Hepatic stellate cell (primary cell): ENCODE measurements at regions not wholly inside any gene's neighbourhood (a gene's known extent, or its start where the extent isn't known, plus 50 kb on each side); places are given as distances from the start of the nearest gene placed in this dataset.
"Not testable (repeated sequence)": the region's sequence is repeated elsewhere in the genome, so short reads cannot be mapped to it uniquely, and the experiment has no call there.

Experiments used
- DNase-seq: peaks from one replicate; pipeline ENCODE4 v3.0.0; 2011; ENCODE audit warnings: low spot score

DNA sequence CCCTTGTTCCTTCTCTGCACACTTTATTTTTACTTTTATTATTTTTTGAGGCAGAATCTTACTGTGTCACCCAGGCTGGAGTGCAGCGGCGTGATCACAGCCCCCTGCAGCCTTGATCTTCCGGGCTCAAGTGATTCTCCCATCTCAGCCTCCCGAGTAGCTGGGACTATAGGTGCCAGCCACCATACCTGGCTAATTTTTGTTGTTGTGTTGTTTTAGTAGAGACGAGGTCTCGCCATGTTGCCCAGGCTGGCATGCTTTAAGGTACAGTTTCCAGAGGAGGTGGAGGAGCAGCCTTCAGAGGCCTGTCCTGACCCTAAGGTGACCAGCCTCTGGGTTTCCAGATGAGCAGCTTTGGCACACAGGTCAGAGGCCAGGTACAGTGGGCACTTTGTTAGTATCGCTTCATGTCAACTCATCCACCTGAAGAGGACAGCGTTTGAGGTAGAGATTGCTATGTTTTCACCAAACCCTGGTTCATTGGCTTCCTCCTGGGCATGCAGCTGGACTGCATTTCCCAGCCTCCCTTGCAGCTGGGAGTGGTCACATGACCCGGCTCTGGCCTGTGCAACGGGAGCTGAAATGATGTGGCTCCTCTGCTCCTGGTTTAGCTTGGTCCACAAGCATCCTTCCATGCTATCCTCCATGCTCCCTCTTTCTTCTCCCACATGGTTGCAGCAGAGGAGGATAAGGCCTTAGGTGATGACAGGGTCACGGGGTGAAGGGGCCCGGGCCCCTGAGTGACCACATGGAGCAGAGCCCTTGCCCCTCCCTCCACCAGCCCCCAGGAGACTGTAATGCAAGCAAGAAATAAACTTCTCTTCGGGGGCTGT, 139.3 kb upstream of the IER5L start:
- DNase-seq, result no peak

DNA sequence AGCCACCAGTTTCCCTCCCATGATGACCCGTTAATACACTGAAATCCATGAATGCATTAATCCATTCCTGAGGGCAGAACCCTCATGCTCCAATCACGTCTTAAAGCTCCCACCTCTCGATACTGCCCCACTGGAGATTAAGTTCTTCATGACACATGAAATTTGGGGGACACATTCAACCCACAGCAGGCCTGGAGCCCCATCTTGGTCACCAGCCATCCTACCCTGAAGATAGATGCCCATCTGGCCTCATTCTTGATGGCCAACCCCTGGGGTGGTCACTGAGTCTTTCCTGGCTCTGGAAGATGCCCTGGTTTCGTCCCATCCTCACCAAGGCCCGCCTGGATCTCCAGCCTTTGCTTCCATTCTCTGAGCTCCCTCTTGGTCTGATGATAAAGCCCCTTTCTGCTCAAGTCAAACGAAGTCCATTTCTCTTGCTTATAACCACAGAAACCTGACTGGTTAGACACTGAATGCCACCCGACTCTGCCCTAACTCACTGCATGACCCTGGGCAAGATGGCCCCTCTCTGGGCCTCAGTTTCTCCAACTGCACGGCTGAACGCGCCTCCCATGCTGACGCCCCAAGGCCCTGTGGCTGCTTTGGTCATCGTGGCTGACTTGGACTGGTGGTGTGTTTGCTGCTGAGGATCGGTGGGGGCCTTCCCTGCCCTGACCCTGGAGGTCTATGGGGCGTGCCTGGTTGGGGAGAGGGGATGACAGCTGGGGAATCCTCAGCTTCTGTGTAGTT, 138.4 kb upstream of the IER5L start:
- DNase-seq, result no peak

DNA sequence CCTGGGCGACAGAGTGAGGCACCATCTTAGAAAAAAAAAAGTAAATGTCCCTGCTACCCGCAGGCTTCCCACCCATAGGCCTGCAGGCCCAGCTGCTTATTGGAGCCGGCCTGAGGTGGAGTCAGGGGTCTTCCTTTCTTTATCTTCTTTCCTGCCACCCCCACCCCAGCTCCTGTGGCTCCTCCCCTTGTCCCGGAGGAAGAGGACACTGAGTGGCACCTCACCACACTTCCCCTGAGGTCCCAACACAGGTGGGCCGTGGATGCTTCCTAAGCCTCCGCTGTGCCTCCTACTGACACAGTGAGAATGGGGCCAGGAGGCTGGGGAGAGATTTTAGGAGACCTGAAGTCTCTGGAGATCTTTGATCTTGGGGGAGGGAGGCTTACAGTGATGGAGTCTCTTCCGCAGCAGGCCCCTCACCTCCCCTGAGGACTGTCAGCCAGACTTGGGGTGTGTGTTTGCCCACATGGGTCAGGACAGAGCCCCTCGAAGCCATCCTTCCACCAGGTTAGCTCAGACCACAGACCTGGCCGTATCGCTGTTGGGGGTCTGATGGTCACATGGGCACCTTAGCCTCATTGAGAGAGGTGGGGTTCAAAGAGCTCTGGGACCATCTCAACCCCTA, 135.4 kb upstream of the IER5L start:
- DNase-seq, result peak; percentile 0

DNA sequence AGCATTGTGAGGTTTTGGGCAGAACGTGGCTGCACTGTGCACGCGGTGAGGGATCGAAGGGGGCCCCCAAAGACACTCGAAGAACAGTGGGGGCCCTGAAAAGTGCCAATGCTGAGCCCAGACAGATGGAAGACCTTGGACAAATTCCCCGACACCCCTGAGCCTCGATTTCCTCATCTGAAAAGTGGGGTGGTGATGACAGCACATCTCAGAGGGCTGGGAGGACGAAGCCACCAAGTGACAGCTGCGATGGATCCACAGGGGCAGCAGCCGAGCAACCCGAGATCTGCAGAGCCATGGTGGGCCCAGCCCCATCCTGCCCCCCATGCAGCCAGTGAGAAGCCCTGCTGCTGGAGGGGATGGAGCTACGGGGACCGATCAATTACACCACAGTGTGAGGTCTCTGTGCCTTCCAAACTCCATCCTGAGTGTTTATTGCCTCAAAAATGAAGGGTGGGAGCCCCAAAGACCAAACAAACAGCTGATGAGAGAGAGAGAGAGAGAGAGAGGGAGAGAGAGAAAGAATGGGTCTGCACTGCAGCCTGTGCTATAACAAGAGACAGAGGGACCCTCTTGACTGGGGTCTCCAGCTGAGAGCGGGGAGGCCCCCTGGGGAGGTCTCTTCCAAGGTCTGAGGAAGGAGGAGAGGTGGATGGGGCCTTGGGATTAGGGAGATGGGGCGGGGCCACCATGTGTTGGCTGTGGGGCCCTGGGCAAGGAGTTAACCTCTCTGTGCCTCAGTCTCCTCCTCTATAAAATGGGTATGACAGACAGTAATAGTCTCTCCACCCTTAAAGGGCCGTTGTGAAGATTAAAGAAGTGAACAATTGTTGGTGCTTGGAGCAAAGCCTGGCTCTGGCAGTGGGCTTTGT, 134.4 kb upstream of the IER5L start:
- no peak for DNase-seq

DNA sequence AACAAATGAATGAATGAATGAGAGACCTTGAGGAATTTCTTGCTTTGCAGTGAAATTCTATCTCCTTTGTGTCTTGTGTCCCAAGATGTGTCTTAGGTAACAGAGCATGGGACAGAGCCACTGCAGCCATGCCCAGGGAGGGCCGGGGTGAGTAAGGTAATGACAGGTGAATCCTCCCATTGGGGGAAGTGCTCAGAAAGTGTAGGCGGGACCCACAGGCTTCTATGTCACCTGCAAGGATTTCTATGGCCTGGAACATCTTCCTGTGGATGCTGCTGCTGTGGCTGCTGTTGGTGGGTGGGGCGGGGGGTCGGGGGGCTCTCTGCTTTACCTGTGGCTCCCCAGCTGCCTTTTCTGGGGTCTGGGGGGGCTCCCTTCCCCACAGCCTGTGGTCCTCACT, 133.6 kb upstream of the IER5L start:
- DNase-seq, result no peak

DNA sequence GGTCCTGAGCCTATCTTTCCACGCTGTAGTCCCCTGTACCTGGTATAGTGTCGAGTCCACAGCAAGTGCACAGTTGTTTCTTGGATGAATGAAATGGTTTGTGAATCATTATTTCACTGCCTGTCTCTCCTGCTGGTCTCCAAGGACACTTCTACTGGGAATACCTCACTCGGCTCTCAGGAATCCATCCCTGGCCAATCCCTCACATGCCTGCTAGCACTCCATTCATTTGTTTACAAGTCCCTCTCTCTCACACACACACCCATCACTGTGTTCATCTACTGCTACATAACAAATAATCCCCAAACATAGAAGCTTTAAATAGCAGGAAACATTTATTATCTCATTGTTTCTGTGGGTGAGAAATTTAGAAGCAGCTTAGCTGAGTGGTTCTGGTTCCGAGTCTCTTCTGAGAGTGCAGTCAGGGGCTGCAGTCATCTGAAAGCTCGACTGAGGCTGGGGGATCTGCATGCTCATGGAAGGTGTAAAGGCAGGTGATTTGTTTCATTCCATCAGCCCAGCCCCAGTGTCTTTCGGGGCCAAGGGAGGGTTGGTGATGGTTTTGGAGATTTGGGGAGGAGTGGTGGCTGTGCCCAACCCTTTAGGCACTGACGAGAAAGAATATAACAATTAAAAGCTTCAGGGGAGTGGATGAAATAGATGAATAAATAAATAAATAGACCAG, 132.7 kb upstream of the IER5L start:
- DNase-seq, result peak; percentile 5

DNA sequence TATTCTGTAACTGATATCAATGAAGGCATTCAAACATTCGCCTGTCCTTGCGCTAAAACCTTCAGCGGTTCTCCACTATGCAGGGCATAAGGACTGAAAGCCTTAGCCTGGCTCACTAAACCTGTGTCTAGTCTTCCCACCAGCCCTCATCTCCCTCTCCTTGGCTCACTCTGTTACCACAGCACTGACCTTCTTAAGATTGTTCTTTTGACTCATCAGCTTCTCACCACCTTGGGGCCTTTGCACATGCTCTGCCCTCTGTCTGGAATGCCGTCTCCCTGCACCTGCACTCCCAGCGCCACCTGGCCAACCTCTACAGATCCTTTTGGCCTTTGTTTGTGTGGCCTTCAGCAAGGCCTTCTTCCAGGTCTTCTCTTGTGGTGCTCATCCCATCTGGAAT, 131.8 kb upstream of the IER5L start:
- DNase-seq, result no peak

DNA sequence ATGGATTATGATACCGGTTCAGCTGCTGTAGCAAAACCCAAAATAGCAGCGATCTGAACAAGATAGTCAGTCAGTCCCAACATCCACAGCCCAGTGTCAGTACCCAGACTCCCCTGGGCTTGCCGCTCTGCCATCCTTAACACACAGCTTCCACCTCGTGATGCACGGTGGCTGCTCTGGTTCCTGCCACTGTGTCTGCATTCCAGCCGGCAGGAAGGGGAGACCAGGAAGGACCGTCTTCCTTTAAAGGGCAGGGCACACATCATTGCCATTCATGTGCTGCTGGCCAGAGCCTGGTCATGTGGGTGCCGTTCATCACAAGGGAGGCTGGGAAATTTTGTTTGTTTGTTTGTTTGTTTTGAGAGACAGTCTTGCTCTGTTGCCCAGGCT, 131.0 kb upstream of the IER5L start:
- DNase-seq, result no peak

DNA sequence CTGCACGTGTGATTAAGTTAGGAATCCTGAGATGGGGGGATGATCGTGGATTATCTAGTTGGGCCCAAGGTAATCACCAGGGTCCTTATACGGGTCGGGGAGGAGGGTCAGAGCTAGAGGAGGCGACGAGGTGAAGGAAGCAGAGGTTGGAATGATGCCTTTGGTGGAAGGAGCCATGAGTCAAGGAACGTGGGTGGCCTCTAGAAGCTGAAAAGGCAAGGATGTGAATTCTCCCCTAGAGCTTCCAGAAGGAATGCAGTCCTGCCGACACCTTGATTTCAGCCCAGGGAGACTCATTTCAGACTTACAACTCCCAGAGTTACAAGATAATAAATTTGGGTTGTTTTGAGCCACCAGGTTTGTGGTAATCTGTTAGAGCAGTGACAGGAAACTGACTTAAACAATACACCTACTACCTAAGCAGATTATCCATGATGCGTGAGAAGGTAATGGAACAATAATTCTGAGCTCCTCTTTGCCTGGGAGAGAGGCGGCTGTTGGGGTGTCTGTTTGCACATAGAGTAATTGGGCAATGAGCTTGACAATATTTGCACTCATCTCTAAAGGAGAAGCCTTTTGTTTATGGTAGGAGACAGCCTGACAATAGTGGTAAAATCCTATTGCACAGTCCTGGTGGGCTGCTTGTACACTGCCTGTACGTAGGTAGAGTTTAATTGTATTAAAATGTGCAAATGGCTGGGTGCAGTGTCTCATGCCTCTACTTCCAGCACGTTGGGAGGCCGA, 129.3 kb upstream of the IER5L start:
- no peak for DNase-seq

DNA sequence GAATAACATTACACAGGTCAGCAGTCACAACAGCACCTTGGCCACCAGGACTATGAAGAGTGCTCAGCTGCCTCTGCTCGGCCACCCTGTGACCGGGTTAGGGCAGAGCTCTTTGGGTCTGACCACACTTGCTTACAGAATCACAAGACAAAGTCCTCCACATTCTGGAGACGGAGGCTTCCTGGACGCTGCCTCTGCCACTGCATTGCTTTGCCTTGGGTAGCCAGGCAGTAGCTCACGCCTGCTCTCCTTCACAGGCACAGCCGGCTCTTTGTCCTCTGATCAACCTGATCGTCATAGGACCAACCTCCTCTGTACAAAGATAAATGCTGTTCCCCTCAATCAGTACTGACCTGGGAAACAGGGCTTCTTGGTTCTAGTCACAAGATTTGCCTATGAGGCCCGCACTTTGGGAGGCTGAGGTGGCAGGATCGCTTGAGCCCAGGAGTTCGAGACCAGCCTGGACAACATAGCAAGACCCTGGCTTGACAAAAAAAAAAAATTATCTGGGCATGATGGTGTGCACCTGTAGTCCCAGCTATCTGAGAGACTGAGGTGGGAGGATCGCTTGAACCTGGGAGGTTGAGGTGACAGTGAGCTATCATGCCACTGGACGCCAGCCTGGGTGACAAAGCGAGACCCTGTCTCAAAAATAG, 128.4 kb upstream of the IER5L start:
- no peak for DNase-seq

DNA sequence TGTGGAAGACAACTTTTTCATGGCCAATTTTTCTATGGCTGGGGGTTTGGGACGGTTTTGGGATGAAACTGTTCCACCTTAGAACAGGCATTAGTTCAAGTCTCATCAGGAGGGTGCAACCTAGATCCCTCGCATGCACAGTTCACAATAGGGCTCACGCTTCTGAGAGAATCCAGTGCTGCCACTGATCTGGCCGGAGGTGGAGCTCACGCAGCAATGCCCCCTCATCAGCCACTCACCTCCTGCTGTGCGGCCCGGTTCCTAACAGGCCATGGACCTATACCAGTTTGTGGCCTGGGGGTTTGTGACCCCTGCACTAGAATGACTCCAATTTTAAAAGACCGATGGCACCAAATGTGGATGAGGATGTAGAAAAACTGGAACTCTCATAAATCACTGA, 127.2 kb upstream of the IER5L start:
- no peak for DNase-seq

DNA sequence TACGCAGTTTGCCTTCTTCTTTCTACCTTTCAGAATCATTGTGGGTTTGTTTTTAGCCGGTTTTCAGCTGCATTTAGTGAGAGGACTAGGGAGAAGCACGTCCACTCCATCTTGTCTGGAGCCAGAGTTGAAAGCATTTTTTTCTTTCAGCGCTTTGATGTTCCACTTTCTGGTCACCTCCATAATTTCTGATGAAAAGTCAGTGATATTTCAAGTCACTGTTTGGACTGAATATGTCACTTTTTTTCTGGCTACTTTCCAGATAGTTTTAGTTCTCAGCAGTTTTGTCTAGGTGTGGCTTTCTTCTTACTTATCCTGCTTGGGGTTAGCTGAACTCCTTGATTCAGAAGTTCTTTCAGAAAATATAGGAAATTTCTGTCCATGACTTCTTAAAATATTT, 123.9 kb upstream of the IER5L start:
- no peak for DNase-seq

DNA sequence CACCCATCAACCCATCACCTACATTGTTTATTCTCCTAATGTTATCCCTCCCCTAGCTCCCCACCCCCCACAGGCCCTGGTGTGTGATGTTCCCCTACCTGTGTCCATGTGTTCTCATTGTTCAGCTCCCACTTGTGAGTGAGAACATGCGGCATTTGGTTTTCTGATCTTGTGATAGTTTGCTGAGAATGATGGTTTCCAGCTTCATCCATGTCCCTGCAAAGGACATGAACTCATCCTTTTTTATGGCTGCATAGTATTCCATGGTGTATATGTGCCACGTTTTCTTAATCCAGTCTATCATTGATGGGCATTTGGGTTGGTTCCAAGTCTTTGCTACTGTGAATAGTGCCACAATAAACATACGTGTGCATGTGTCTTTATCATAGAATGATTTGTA, 118.1 kb upstream of the IER5L start:
- DNase-seq, result not testable (repeated sequence)

DNA sequence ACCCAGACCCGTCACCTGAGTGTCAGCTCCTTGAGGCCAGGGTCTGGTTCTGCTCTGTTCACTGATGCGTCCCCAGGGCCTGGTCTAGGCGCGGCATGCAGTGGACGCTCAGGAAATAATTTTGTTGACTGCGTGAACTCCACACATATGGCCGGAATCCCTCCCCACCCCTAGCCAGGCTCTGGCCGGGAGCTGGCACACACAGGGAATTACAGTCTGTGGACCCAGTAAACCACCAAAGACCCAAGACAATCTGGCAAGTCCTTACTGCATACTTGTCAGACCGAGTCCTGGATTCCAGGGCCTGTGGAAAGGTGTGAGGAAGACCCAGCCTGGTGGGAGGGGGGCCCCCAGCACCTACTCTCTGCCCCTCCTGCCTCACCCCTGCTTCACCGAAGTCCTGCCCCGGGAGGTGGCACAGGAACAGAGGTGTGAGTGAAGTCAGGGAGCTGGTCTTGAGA, 113.0 kb upstream of the IER5L start:
- no peak for DNase-seq

DNA sequence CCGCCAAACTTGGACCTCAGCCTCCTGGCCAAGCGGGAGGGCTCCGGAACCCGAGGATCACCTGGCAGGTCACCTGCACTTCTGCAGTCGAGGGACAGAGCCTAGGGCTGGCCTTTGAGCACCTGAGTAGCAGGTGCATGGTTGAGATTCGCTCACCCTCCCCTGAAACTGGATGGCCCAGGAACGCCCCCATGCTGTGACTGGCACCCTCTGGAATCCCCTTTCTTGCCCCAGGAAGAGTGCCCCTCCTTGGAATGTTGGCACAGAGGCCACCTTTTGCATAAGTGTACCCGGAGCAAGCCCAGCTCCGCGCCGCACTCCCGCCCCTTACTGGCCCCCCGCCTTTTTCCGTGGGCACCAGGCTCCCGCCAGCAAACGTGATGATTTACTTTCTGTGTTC, 112.5 kb upstream of the IER5L start:
- no peak for DNase-seq

DNA sequence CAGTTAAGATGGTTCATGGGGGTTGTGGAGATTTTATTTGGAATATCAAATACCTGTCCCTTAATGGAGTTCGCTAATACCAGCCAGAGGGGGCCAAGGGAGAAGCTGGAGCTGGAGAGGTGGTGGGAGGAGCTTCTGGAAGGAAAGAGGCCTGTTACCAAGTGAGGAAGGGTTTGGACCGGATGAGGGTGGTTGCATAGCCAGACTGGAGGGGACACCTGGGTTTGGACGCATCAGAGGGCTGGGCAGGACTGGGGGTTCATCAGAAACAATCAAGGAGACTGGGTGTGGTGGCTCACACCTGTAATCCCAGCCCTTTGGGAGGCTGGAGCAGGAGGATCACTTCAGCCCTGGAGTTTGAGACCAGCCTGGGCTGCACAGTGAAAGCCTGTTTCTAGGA, 111.8 kb upstream of the IER5L start:
- no peak for DNase-seq

DNA sequence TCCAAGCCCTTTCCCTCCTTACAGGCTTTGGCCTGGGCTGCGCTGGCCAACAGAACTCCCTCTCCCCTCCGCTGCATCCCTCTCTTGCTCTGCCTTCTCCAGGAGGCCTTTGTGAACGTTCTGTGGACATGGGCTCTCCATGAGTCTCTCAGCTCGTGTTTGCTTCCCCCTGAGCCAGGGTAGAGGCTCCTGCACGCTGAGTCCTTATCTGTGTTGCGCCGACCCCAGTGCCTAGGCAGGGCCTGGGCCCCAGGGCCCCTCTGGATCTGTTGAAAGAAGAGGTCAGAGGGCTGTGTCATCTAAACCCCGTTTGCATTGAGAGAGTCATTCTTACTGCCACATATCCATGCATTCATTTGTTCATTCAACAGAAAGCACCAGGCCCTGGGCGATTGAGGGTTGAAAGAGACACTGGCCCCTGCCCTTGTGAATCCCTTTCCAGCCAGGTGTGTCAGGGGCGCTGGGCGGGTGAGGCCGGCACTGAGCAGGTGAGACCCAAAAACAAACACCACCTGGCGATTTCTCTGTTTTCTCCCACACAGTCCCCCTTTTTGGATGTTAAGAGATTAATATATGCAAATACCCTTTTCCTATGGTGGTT, 111.2 kb upstream of the IER5L start:
- DNase-seq, result no peak

DNA sequence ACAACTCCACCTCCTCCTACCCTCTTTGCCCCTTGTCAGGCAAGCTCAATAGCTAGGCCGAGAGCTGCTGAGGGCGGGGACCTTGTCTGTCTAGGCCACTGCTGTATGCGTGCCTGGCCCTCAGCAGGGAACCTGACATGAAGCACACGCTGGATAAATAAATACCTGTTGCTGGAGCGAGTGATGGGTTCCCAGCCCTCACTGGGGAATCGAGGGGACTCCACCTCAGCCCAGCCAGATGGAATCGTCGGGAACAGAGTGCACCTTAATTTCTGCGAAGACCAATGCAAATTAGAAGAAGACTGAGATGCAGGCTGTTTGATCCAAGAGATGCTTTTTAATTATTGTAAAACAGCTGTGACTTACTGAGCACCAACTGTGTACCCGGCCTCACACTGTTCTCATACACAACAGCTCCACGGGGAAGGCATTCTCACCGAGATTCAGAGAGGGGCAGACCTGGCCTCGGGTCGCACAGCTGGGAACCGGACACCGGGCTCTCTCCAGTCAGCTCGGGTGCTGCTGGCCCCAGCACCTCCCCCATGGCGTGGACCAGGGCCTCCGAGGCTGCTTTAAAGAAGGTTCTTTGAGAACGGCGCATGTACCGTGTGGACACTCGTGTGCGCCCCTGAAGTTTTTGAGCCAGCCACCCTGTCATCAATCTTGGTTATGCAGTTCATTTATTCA, 109.7 kb upstream of the IER5L start:
- no peak for DNase-seq
